Kidney epithelial cell (primary cell): ENCODE measurements at regions not wholly inside any gene's neighbourhood (a gene's known extent, or its start where the extent isn't known, plus 50 kb on each side); places are given as distances from the start of the nearest gene placed in this dataset.

ENCODE experiments used
- DNase-seq: peaks from one replicate; pipeline ENCODE4 v3.0.0-alpha.2; 2010; ENCODE audit warnings: low read depth
- H3K27me3 ChIP-seq: 2 replicates; pipeline ENCODE4 v1.6.0; 2011; ENCODE audit warnings: low read length; ENCODE audit not compliant: control insufficient read depth, insufficient read depth
- H3K36me3 ChIP-seq: 2 replicates; pipeline ENCODE4 v1.5.1; 2011; ENCODE audit warnings: low read length; ENCODE audit not compliant: control insufficient read depth, insufficient read depth
- H3K4me3 ChIP-seq: 2 replicates; pipeline ENCODE4 v1.5.1; 2011; ENCODE audit warnings: low read depth, mild to moderate bottlenecking, control low read depth, low read length
- CTCF ChIP-seq: IDR thresholded peaks from 2 replicates; pipeline ENCODE4 v1.5.1; 2011; ENCODE audit warnings: mild to moderate bottlenecking, moderate library complexity, low read length, control low read depth, inconsistent platforms; ENCODE audit not compliant: insufficient read depth, poor library complexity, severe bottlenecking

GRCh38 chr11:130606781-130607511 lies 158.5 kb downstream of the ADAMTS15 start:
- no peaks in the 10 kb centered on the region for H3K36me3 ChIP-seq
- no peak overlapping the region for H3K4me3 ChIP-seq
- no peak for TF ChIP-seq CTCF
- no peak for DNase-seq
- H3K27me3 ChIP-seq = no peaks in the 10 kb centered on the region

GRCh38 chr11:130608287-130608686 lies 159.8 kb downstream of the ADAMTS15 start:
- Histone ChIP-seq H3K36me3 (no peaks in the 10 kb centered on the region), H3K27me3 (no peaks in the 10 kb centered on the region), H3K4me3 (no peak overlapping the region)
- no peak for DNase-seq
- no peak for TF ChIP-seq CTCF

- H3K36me3 ChIP-seq = no peaks in the 10 kb centered on the region
- no peak for TF ChIP-seq CTCF
- no peaks in the 10 kb centered on the region for H3K27me3 ChIP-seq
Measured at GRCh38 chr11:130609121-130610035, 160.9 kb downstream of the ADAMTS15 start.

GRCh38 chr11:130611791-130612251 lies 163.4 kb downstream of the ADAMTS15 start:
- H3K36me3 ChIP-seq = no peaks in the 10 kb centered on the region
- no peaks in the 10 kb centered on the region for H3K27me3 ChIP-seq
- DNase-seq = no peak
- no peak for TF ChIP-seq CTCF
- H3K4me3 ChIP-seq = no peak overlapping the region

More at GRCh38 chr11:130609121-130610035, 160.9 kb downstream of the ADAMTS15 start:
- DNase-seq = no peak
- H3K4me3 ChIP-seq = no peak overlapping the region

- DNase-seq = no peak
Measured at GRCh38 chr11:130612291-130612851, 163.9 kb downstream of the ADAMTS15 start.

More at GRCh38 chr11:130612291-130612851, 163.9 kb downstream of the ADAMTS15 start:
- Histone ChIP-seq H3K36me3 (no peaks in the 10 kb centered on the region), H3K4me3 (no peak overlapping the region), H3K27me3 (no peaks in the 10 kb centered on the region)
- no peak for TF ChIP-seq CTCF
